Esophagus squamous epithelium (tissue), 5 donors: ENCODE measurements at regions not wholly inside any gene's neighbourhood (a gene's known extent, or its start where the extent isn't known, plus 50 kb on each side); places are given as distances from the start of the nearest gene placed in this dataset.

Source experiments
- DNase-seq: peaks from one replicate; lab custom pipeline; 2025; lab: John Stamatoyannopoulos, UW
- H3K27ac ChIP-seq, 4 donors: fragments of 200-600 bp; sonication (generic); one replicate each; pipeline ENCODE4 v1.5.1; 2016 to 2019; ENCODE audit warnings: mild to moderate bottlenecking in 1 of 4
- H3K27me3 ChIP-seq, 4 donors: fragments of 200-600 bp; sonication (generic); 1 replicate in 3 of 4; 2 replicates in 1 of 4; pipeline versions ENCODE4 v1.5.1 to v1.6.0; 2017 to 2021; ENCODE audit warnings: antibody characterized with exemption in 1 of 4
- H3K36me3 ChIP-seq, 3 donors: fragments of 200-600 bp; sonication (generic); one replicate each; pipeline ENCODE4 v1.5.1; 2016 to 2019
- H3K4me1 ChIP-seq, 3 donors: fragments of 200-600 bp; sonication (generic); one replicate each; pipeline ENCODE4 v1.5.1; 2017 to 2019
- H3K4me3 ChIP-seq, 4 donors: fragments of 200-600 bp; sonication (generic); 1 replicate in 3 of 4; 2 replicates in 1 of 4; pipeline ENCODE4 v1.5.1; 2016 to 2019; ENCODE audit warnings: mild to moderate bottlenecking in 2 of 4, moderate library complexity in 1 of 4
- H3K9me3 ChIP-seq, 3 donors: fragments of 200-600 bp; sonication (generic); one replicate each; pipeline ENCODE4 v1.5.1; 2016 to 2019
- CTCF ChIP-seq, 6 experiments: fragments of 450-650 bp in 4 of 6; fragments of 200-600 bp in 2 of 6; sonication (generic) in 2 of 6; IDR thresholded peaks; one replicate each; pipeline ENCODE4 v1.5.1; 2016 to 2019; ENCODE audit warnings: antibody characterized with exemption in 6 of 6, mild to moderate bottlenecking in 4 of 6, moderate library complexity in 4 of 6
- POLR2A ChIP-seq, 4 donors: fragments of 450-650 bp; IDR thresholded peaks; one replicate each; pipeline ENCODE4 v1.6.1; 2017; ENCODE audit warnings: antibody characterized with exemption in 4 of 4, mild to moderate bottlenecking in 4 of 4, moderate library complexity in 3 of 4
- WGBS, 2 donors: methylation state at CpG; one replicate each; pipeline ENCODE4 v1.1.5; 2018; 5-methylcytosine and 5-hydroxymethylcytosine counted together
- intact Hi-C: fragments of 100-400 bp; cut with DNase I; formaldehyde crosslinking; loops from one replicate; pipeline ENCODE4 v1.15.0; 2022
- donor health status: DM: yes; HTN: yes; CAD: no.

GRCh38 chr7:27472043-27472442 lies 190.6 kb downstream of the HIBADH start:
- intact Hi-C loops = no loop called here
- DNase-seq = no peak
- 74 to 77% methylated on average over 4 of the region's 4 CpGs for WGBS, 2 donors
- H3K36me3 ChIP-seq = no peaks in the 10 kb centered on the region
- no peaks in the 10 kb centered on the region for H3K4me1 ChIP-seq
- H3K27ac ChIP-seq = no peak overlapping the region
- no peaks in the 10 kb centered on the region for H3K9me3 ChIP-seq
- no peaks in the 10 kb centered on the region for H3K27me3 ChIP-seq
- TF ChIP-seq CTCF (IDR thresholded peaks at IDR 0.05) (no peak), POLR2A (IDR thresholded peaks at IDR 0.05) (no peak)
- no peak overlapping the region for H3K4me3 ChIP-seq
